ENCODE measurements at regions not wholly inside any gene's neighbourhood (a gene's known extent, or its start where the extent isn't known, plus 50 kb on each side); places are given as distances from the start of the nearest gene placed in this dataset.

DNA sequence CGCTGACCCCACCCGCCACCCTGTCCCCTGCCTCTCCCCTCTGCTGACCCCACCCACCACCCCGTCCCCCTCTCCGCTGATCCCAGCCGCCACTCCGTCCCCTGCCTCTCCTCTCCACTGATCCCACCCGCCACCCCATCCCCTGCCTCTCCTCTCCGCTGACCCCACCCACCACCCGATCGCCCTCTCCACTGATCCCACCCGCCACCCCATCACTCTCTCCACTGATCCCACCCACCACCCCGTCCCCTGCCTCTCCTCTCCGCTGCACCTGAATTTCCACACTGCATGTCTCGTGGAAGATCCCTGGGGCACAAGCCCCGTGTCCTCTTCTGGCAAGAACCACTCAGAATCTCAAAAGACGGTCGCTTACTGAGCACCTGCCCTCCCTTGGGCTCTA lies 53.4 kb upstream of the OLFM1 start:
- no peak for TF ChIP-seq ZFX (IDR thresholded peaks at IDR 0.05; ENCODE audit: borderline replicate concordance)
- TF ChIP-seq, protein P1, sequence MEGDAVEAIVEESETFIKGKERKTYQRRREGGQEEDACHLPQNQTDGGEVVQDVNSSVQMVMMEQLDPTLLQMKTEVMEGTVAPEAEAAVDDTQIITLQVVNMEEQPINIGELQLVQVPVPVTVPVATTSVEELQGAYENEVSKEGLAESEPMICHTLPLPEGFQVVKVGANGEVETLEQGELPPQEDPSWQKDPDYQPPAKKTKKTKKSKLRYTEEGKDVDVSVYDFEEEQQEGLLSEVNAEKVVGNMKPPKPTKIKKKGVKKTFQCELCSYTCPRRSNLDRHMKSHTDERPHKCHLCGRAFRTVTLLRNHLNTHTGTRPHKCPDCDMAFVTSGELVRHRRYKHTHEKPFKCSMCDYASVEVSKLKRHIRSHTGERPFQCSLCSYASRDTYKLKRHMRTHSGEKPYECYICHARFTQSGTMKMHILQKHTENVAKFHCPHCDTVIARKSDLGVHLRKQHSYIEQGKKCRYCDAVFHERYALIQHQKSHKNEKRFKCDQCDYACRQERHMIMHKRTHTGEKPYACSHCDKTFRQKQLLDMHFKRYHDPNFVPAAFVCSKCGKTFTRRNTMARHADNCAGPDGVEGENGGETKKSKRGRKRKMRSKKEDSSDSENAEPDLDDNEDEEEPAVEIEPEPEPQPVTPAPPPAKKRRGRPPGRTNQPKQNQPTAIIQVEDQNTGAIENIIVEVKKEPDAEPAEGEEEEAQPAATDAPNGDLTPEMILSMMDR (IDR thresholded peaks at IDR 0.05), result no peak

Measured in 22Rv1 (cell line).